GM12801 (cell line): ENCODE measurements at regions not wholly inside any gene's neighbourhood (a gene's known extent, or its start where the extent isn't known, plus 50 kb on each side); places are given as distances from the start of the nearest gene placed in this dataset.

Experiments used
- CTCF ChIP-seq: IDR thresholded peaks from one replicate; pipeline ENCODE4 v1.5.1; 2011; ENCODE audit warnings: control low read depth; ENCODE audit not compliant: insufficient read length; ENCODE audit errors: extremely low read depth

GRCh38 chr13:40168425-40169166 lies 497.8 kb downstream of the FOXO1 start:
- no peak for TF ChIP-seq CTCF

GRCh38 chr13:40169476-40169875 lies 497.0 kb downstream of the FOXO1 start:
- TF ChIP-seq CTCF, result no peak

- no peak for TF ChIP-seq CTCF
Observed at GRCh38 chr13:40170091-40170490, 496.4 kb downstream of the FOXO1 start.

- TF ChIP-seq CTCF, result no peak
Observed at GRCh38 chr13:40170982-40171381, 495.5 kb downstream of the FOXO1 start.

- TF ChIP-seq CTCF, result no peak
Observed at GRCh38 chr13:40171566-40171965, 494.9 kb downstream of the FOXO1 start.

- no peak for TF ChIP-seq CTCF
Observed at GRCh38 chr13:40172149-40172591, 494.3 kb downstream of the FOXO1 start.

GRCh38 chr13:40172878-40173277 lies 493.6 kb downstream of the FOXO1 start:
- TF ChIP-seq CTCF, result no peak
